NB4 (cell line): ENCODE measurements at regions not wholly inside any gene's neighbourhood (a gene's known extent, or its start where the extent isn't known, plus 50 kb on each side); places are given as distances from the start of the nearest gene placed in this dataset.
"Not testable (repeated sequence)": the region's sequence is repeated elsewhere in the genome, so short reads cannot be mapped to it uniquely, and the experiment has no call there.

Experiments
- DNase-seq: peaks from one replicate; pipeline ENCODE4 v3.0.0; 2010; ENCODE audit warnings: low read depth
- H3K4me3 ChIP-seq: one replicate; pipeline ENCODE4 v1.5.1; 2011; ENCODE audit warnings: mild to moderate bottlenecking, low read depth, low read length, moderate library complexity
- CTCF ChIP-seq: IDR thresholded peaks from one replicate; pipeline ENCODE4 v1.5.1; 2012; ENCODE audit warnings: low read depth, low read length
- MYC ChIP-seq: IDR thresholded peaks from 2 replicates; pipeline ENCODE4 v1.6.1; 2011; ENCODE audit warnings: low read depth, low read length
- POLR2A ChIP-seq: IDR thresholded peaks from 2 replicates; pipeline ENCODE4 v1.6.1; 2011; ENCODE audit warnings: mild to moderate bottlenecking; ENCODE audit not compliant: insufficient read length; ENCODE audit errors: extremely low read depth
- TF ChIP-seq, protein P1 (sequence below): IDR thresholded peaks from 2 replicates; pipeline ENCODE4 v1.6.1; 2011; ENCODE audit warnings: low read depth, low read length

DNA sequence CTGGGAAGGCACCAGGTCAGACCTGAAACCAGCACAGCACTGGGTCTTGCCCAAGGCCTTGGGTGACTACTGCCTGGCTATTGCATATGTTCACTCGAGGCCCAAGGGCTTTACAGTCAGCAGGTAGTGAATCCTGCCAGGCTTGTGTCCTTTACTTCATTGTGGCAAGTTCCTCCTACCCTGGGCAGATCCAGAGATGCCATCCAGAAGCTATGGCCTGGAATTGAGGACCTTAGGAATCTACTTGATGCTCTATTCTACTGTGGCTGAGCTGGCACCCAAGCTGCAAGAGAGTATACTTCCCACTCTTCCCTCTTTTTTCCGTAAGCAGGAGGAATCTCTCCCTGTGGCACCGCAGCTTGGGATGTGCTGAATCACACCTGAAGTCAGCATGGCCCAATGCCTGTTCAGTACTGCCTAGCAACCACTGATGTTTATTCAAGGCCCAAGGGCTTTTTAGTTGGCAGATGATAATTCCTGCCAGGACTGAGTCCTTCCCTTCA, 246.7 kb upstream of the CTBP2 start:
- no peak for DNase-seq
- no peak overlapping the region for H3K4me3 ChIP-seq
- TF ChIP-seq MYC: no peak
- no peak for TF ChIP-seq POLR2A

GRCh38 chr10:125404902-125405301, 244.5 kb upstream of the CTBP2 start:
- not testable (repeated sequence) for DNase-seq, H3K4me3 ChIP-seq

DNA sequence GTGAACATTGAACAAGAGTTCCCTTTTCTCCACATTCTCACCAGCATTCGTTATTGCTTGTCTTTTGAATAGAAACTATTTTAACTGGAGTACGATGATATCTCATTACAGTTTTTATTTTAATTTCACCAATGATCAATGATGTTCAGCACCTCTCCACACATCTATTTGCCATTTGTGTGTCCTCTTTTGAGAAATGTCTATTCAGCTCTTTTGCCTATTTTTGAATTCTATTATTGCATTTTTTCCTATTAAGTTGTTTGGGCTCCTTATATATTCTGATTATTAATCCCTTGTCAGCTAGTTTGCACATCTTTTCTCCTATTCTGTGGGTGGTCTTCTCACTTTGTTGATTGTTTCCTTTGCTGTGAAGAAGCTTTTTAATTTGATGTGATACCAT, 241.1 kb upstream of the CTBP2 start:
- TF ChIP-seq MYC (no peak), CTCF (no peak), POLR2A (no peak)
- TF ChIP-seq, protein P1, sequence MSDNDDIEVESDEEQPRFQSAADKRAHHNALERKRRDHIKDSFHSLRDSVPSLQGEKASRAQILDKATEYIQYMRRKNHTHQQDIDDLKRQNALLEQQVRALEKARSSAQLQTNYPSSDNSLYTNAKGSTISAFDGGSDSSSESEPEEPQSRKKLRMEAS: no peak
- no peak for DNase-seq

DNA sequence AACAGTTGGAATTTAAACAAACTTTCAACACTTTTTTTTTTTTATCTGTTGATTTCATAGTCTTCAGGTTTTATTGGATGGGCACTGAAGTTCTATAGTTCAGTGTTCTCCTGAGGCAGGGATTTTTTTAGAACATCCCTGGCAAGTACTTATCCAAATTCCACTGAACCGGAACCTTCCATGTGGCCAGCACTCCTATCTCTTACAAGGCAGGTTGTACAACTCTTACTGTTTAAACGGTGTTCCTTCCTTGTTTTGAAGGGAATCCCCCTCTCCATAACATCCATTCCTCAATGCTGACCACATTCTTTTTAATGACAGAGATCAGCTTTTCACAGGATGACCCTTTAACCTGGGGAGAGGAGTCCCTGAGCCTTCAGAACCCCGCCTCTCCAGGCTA, 238.9 kb upstream of the CTBP2 start:
- no peak overlapping the region for H3K4me3 ChIP-seq
- TF ChIP-seq MYC (no peak), POLR2A (no peak), CTCF (no peak)
- TF ChIP-seq, protein P1: no peak
- DNase-seq: no peak

More for the DNA sequence above, 241.1 kb upstream of the CTBP2 start:
- no peak overlapping the region for H3K4me3 ChIP-seq

DNA sequence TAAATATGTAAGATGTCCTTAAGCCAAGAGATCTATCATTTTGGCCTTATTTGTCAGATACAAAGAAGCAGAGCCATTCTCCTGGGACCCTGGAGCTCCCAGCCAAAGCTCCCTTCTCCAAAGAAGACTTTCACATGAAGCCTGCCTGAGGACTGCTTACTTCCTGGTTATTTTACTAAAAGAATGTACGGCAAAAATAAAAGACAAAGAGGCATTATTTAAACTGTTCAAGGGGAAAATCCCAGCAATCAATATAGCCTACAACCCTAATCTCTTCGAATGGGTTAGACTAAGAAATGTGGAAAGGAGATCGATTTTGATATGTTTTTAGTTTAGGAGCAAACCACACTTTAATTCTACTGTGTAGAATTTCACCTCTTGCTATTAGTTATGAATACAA, 237.9 kb upstream of the CTBP2 start:
- no peak overlapping the region for H3K4me3 ChIP-seq
- TF ChIP-seq CTCF (no peak), MYC (no peak), POLR2A (no peak)
- TF ChIP-seq, protein P1: no peak
- DNase-seq: no peak

DNA sequence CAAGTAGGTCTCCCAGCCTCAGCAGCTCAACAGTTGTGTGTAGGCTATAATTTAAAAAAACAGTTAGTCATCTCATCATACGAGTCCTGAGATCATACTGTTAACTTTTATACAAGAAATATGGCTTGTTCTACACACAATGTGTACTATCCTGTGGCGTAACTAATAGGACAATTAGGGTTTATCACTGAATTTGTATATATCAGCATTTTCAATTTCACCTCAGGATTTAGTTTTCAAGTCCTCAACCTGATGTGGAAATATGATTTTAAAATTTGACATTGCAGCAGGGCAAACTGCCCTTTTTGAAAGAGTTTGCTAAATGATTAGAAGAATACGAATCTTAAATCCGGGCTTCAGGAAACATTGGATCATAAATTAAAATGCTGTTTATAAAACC, 237.2 kb upstream of the CTBP2 start:
- no peak for DNase-seq
- no peak overlapping the region for H3K4me3 ChIP-seq
- no peak for TF ChIP-seq CTCF
- no peak for TF ChIP-seq MYC
- TF ChIP-seq POLR2A: no peak
- TF ChIP-seq, protein P1: no peak

DNA sequence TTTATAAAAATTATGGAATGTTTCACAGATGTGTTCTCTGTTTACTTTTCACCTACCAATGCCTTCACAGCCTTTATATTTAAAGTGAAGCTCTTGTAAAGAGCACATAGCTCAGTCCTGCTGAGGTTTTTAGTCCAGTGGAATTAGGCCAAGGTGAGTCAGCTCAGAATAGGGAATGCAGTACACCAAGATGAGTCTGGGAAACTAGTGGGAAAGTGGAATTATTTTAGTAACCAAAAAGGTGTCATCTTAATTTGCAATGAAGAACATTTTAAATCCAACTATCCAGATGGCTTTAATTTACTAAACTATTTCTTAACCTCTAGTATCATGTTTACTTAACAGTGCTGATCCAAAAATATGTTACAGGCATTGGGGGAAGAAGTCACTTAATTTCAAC, 236.3 kb upstream of the CTBP2 start:
- TF ChIP-seq, protein P1: no peak
- DNase-seq: no peak
- H3K4me3 ChIP-seq: no peak overlapping the region
